ENCODE measurements at regions not wholly inside any gene's neighbourhood (a gene's known extent, or its start where the extent isn't known, plus 50 kb on each side); places are given as distances from the start of the nearest gene placed in this dataset.
A peak's percentile ranks its signal among the peaks of the same experiment; 100 is the strongest.
"Not testable (repeated sequence)": the region's sequence is repeated elsewhere in the genome, so short reads cannot be mapped to it uniquely, and the experiment has no call there.

DNA sequence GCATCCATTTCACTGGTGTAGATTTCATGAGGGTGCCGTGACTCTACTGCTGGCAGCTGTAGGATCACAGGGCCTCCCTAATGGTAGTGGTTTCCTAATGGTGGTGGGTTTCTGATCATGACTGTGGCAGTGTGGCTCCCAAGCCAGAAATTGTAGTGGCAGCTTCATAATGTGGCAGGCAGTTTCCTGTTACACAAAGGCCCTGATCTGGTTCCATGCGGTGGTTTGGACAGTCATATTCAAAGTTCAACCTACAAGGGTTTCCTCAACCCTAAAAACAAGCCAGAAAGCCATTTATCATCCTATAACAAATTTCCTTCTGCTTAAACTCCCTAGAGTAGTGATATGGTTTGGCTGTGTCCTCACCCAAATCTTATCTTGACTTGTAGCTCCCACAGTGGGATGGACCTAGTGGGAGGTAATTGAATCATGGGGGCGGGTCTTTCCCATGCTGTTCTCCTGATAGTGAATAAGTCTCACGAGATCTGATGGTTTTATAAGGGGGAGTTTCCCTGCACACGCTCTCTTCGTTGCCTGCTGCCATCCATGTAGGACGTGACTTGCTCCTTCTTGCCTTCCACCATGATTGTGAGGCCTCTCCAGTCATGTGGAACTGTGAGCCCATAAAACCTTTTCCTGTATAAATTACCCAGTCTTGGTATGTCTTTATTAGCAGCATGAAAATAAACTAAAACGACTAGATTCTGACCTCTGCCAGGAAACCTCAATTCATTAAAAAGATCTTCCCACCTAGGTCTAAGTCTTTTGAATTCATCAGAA is 257.1 kb downstream of the EFCAB11 start:
- no peak for DNase-seq (ENCODE audit: low spot score)

DNA sequence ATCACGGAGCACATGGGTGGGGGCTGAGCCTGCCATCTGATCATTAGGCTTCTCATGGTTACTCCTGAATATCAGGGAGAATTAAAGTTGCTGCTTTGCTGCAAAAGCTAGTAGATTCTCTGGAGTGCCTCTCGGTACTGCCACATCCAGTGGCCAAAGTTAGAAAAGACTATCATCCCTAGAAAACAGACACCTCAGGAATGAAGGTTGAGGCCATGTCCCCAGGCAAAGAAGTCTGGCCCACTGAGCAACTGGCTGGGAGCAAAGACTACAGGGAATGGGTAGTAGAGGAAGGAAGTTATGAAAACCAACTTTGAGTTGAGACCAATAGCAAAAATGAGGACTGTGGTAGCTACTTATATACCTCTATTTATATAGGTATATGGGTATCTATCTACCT is 258.7 kb downstream of the EFCAB11 start:
- DNase-seq (ENCODE audit: low spot score) = no peak

DNA sequence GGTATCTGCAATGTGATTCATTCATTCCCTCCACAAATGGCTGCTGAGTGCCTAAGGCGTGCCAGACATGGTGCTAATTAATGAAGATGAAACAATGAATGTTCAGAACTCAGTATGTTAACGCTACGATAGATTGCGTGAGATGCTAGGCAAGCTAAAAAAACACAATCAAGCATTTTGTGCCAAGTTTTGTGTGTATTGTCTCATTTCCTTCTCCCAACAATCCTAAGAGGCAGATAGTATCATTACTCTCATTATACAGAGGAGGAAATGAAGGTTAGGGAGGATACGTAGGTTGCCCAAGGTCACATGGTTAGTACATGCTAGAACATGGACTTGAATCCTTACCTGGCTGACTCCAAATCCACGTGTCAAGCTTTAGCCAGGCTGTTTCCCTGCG is 264.4 kb downstream of the EFCAB11 start:
- DNase-seq (ENCODE audit: low spot score) = no peak

DNA sequence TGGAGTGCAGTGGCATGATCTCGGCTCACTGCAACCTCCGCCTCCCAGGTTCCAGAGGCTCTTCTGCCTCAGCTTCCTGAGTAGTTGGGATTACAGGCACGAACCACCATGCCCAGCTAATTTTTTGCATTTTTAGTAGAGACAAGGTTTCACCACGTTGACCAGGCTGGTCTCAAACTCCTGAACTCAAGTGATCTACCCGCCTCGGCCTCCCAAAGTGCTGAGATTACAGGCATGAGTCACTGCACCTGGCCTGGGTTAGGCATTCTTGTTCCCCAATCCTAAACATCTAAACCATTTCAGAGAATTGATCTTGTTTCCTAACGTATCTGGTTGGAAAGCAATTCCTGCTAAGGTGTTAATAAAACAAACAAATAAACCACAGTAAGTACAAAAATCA is 264.8 kb downstream of the EFCAB11 start:
- DNase-seq (ENCODE audit: low spot score) = not testable (repeated sequence)

DNA sequence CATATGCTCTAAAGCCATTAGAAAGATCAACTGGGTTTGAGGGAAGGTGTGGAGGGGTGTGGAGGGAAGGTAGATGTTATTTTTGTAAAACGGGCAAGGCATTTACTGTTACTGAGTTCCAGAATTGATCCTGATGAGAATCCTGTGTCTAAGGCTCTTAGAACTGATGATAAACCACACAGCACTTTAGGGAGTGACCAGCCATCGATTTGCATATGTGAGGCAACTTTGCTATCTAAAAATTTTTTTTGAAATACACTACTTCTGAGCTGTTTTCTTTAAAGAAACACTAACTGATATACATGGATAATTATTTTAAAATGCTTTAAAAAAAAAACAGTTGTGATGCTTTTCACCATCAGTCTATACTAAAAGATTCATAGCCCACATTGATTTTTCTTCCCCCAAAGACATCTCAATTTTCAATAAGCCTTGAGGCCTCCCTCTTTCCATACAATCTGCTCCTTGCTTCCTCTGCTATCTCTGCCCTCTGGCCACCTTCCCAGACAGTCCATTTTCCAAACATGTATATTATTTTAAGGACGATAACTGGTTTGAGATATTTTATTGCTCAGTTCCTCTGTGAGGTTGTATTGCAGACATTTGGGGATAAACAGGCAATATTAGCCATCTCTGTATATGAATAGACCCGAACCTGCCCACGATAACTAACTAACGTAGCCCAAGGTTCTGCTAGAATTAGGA is 265.9 kb downstream of the EFCAB11 start:
- DNase-seq (ENCODE audit: low spot score) = no peak

DNA sequence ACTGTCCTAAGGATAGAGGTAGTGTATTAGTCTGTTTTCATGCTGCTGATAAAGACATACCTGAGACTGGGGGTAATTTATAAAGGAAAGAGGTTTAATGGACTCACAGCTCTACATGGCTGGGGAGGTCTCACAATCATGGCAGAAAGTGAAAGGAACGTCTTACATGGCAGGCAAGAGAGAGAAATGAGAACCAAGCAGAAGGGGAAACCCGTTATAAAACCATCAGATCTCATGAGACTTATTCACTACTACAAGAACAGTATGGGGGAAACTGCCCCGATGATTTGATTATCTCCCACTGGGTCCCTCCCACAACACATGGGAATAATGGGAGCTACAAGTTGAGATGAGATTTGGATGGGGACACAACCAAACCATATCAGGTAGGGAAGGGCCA is 267.4 kb downstream of the EFCAB11 start:
- not testable (repeated sequence) for DNase-seq (ENCODE audit: low spot score)

DNA sequence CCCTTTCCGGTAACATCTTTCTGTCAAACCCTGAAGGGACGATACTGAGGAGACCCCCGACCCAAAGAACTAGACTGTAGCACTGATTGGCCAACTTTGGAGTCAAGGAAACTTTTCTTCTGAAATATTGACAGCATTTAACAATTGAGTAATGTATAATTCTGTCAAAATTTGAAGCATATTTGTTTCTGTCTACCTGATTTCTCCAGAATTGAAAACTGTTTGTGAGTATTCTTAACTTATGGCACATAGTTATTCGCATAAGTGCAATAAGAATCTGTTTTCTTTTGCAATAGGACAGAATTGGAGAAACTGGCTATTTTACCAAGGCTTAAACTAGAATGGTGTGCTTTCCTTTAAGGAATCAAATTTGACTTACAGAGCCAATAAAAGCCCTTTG is 267.1 kb upstream of the FOXN3 start:
- DNase-seq (ENCODE audit: low spot score) = no peak

DNA sequence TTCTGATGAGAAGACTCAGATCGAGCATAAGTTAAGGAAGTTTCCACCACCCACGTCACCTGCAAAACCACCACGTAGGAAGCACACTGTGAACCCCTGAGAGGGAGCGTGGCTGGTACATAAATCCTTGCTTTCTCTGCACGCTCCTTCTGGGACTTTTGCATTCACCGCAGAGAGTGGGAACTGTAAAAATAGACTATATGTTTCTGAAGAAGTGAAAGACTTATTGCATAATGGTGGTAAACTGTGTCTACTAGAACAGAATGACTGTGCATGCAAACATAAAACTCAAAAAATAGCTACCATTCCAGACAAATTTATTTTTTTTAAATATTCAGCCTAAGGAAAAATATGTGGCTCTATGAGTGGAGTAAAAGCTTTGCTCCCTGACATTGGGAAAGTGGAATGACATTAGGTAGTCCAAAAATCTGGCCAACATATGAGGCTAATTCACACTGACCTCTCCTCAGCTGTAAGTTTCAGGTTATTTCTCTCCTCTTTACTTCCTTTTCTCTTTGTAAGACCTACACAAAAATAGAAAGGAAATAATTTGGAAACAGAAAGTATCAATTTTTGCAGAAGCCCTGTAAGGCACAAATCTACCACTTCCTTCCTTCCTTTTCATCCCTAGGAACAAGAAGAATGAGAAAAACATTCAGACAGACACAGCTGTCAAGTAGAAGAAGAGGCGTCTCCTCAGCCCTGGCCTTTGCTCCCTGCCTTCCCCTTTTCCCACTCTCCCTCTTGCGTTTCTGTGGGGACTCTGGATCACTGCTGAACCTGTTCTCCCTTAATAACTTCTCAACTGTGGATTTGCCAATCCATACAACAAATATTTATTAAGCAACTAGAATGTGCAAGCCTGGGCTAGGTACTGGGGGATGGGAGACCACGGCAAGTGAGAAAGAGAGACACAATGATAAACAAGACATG is 264.3 kb upstream of the FOXN3 start:
- no peak for DNase-seq (ENCODE audit: low spot score)

DNA sequence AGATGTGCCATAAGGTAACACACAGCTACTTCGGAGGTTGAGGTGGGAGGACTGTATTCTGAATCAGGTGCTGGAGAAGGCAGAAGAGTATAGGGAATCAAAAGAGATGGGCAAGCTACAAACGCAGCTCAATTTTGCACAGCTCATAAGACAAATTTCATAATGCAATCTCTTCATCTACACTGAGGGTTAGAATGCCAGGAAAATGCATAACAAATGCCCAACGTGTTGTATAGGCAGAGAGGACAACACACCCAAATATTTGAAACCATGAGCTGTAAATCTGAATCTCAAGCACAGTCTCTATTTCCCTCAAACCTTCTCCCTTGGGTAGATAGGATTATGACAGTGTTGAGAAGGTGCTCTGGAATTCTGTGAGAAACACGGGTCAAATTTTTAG is 263.1 kb upstream of the FOXN3 start:
- DNase-seq (ENCODE audit: low spot score) = no peak

DNA sequence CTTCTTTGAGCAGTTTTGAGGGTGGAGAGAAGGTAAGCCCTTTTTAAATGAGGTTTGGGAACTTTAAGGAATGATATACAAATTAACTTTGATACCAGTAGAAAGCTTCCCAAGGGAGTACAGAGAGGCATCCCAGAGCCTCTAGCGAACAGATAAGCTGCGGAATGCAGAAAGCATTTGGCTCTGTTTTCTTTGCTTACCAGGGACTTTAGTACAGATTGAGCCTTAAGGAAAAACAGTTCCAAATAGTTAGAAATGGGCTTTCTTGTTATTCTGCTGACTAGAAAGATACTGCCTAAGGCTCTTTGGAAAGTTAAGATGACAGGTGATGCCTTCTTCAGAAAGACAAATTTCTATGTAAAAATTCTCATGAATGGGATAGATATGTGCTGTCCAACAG is 261.7 kb upstream of the FOXN3 start:
- DNase-seq (ENCODE audit: low spot score) = no peak

DNA sequence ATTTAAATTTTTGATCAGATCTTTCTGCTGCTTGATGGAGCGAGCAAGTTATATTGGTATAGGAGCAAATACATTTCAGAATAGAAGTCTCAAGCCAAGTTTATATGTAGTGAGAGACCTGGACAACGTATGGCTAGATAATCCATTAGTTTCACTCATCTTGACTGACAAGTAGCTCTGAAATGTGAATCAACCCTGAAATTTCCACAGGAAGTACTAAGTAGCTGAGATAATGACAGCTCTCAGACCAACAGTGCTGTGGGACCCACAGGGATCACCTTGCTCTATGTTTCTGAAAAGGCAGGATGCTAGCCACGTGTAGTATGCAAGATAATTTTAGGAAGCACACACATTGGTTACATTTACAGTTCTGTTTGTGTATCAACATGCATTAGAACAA is 258.6 kb upstream of the FOXN3 start:
- DNase-seq (ENCODE audit: low spot score) = no peak

DNA sequence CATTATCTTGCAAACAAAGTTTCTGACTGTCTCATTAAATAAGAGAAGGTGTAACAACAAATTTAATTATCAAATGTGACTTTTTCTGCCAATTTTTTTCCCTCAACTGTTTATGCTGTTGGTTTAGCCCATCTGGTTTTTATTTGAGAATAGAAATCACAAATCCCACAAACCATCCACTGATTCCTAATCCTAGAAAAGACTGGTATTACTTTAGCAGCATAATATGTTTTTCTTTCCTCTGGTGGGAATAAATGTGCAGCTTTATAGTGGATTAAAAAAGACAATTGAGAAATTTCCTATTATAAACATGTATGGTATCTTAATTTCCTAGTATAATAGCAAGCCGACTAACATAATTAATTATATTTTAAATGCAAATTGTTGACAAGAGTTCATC is 257.9 kb upstream of the FOXN3 start:
- DNase-seq (ENCODE audit: low spot score) = no peak

DNA sequence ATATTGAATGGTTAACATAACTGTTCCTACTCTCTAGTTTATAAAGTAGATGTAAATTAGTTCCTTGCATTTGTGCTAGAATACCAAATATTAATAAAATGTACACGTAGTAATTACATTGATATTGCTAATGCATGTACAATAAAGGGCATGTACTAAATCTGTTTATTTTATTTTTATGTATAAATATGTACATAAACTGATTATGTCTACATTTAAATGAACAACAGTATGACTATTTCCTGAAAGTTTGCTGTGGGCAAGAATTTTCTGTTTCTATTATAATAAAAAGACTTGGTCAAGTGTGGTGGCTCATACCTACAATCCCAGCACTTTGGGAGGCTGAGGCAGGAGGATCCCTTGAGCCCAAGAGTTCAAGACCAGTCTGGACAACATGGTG is 257.2 kb upstream of the FOXN3 start:
- DNase-seq (ENCODE audit: low spot score) = no peak

DNA sequence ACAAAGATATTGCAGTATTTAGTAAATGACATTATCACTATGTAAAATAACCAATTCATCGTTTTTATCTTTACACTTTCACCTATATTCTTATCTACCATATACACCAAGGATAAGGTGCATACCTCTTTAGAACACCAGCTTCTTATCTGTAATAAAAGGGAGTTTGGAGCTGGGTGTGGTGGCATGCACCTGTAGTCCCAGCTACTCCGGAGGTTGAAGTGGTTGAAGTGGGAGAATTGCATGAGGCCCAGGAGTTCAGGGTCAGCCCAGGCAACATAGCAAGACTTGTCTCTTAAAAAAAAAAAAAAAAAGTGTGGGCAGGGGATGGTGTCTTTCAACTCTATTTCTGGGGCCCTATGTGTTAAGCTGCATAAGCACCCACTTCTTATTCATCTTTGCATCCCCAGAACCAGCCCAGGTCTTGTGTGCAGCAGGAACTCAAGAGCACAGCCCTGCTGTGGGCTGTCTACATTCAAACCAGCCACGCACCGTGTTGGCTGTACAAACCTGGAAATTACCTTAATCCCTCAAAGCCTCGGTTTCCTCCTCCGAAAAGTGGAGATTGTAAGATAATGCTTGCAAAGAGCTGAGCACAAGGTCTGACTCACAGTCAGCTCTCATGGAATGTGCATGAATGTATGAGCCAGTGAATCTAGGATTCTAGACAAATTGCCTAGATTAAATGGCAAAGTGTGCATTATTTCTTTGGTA is 256.6 kb upstream of the FOXN3 start:
- peak; percentile 39 for DNase-seq (ENCODE audit: low spot score)

DNA sequence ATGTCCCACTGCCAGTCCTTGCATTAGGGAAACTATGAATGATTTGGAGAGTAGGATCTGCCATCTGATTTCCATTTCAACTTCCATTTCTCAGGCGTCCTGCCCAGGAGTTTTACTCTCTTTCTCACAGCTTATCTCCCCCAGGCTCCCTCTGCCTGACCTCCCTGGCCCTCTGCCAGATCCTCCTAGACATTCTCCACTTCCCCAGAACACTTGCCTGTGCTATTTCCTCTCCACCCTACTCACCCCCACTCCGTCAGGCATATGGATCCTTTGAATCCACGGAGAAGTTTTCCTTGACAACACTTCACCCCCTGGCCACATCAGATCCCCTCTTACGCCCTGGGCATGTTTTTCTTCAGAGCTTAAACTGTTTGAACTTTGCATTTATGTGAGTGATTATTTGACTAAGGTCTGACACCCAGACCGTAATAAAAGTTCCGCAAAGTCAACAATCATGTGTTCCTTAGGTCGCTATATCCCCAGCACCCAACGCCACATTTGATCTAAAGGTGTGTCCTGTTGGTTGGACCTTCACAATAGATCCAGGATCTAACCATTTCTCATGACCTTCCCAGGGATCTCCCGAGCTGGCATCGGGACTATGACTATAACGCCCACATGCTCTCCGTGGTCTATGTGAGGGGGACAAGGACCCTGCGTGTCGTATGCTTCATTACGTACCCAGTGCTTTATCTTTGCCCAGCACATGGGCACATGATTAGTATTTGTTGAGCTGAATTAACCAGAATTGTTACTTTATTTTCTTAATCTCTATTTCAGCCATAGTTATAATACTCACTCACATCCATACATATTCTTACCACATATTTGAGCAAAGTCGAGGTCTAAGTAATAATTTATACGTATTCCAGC is 255.8 kb upstream of the FOXN3 start:
- DNase-seq (ENCODE audit: low spot score) = no peak

DNA sequence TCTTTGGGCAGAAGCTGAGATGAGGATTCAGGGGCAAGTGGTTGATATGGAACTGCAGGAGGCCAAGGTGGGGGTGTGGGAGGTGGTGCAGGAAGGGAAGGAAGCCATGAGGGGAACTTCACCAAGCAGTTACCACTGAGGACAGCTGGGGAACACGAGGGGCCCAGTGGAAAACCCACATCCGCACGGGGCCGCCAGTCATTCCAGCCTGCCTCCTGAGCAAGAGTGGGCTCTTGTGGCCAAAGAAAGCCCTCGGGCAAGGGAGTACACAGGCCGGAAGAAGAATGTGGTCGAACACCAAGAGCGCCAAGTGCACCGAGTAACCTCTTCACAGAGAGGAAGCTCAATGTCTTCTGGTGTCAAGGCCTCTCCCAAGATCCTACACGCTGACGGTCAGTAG is 252.2 kb upstream of the FOXN3 start:
- no peak for DNase-seq (ENCODE audit: low spot score)

DNA sequence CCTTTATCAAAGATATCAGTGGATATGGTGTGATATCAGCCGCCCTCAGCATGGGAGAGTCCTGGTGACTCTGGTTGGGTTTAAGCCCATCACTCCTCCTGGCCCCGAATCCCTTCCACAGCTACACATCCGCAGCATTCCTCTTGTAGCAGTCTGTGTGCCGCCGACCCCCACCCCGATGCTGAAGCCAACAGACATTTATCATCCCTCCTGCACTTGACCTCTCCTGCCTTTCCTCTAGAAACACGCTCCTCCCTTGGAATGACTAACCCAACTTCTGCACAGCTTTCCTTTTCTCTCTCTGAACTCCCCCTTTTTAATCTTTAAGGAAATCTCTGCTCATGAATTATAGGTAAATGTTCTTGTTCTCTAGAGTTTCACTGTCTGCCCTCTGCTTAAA is 250.9 kb upstream of the FOXN3 start:
- DNase-seq (ENCODE audit: low spot score) = no peak

DNA sequence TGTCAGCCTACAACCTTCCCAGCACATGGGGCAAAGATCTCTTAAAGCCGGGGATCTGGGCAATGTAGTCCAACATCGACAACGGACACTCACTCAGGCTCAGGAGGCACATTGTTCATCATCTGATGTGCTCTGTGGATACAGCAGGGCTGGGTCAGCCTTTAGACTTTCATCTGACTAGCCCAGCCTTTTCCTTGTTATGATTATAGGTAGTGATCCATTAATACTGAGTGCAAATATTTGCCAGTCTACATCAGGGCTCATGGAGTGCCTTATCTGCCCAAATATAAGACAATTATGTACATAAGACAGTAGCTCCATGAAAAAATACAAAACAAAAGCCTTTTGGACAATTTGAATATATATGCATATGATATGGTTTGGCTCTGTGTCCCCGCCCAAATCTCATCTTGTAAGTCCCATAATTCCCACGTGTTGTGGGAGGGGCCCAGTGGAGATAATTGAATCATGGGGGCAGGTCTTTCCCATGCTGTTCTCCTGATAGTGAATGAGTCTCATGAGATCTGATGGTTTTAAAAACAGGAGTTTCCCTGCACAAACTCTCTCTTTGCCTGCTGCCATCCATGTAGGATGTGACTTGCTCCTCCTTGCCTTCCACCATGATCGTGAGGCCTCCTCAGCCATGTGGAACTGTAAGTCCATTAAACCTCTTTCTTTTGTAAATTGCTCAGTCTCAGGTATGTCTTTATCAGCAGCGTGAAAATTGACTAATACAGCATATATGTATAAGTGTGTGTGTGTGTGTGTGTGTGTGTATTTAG is 248.5 kb upstream of the FOXN3 start:
- not testable (repeated sequence) for DNase-seq (ENCODE audit: low spot score)

DNA sequence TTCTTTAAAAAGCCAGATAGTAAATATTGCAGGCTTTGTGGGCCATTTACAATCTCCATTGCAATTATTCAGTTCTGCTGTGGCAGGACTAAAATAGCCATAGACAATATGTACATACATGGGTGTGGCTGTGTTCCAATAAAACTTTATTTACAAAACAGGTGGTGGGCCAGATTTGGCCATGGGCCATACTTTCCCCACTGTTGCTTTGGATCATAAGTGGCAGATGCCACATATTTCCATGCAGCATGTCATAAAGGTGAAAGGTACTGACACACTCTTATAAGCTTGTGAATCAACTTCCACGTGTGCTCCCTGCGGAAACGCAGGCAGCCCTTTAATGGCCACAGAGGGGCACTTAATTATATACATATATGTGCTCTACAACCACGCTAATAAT is 244.4 kb upstream of the FOXN3 start:
- no peak for DNase-seq (ENCODE audit: low spot score)

DNA sequence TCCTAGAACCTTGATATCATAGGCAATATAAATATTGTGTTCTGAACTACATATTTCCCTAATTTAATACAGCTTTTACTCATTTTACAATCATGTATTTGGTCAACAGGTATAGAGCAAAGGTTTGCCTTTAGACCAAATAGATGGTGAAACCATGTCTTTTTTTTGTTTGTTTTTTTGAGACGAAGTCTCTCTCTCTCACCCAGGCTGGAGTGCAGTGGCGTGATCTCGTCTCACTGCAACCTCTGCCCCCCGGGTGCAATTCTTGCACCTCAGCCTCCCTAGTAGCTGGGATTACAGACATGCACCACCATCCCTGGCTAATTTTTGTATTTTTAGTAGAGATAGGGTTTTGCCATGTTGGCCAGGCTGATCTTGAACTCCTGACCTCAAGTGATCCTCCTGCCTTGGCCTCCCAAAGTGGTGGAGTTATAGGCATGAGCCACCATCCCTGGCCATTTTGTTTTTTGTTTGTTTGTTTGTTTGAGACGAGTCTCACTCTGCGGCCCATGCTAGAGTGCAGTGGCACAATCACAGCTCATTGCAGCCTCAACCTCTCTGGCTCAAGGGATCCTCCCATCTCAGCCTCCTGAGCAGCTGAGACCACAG is 243.7 kb upstream of the FOXN3 start:
- DNase-seq (ENCODE audit: low spot score) = not testable (repeated sequence)

All from AG08395 (cell line).